Fibroblast of lung (primary cell): ENCODE measurements at regions not wholly inside any gene's neighbourhood (a gene's known extent, or its start where the extent isn't known, plus 50 kb on each side); places are given as distances from the start of the nearest gene placed in this dataset.

Source experiments
- DNase-seq, 2 donors: peaks; one replicate each; pipeline versions ENCODE4 v3.0.0 to v3.0.0-alpha.2; 2010; ENCODE audit warnings: low read depth in 2 of 2
- H2AFZ ChIP-seq: 2 replicates; pipeline ENCODE4 v1.5.1; 2012; ENCODE audit warnings: low read length, control low read depth, inconsistent platforms
- H3K27ac ChIP-seq: 2 replicates; pipeline ENCODE4 v1.5.1; 2011; ENCODE audit warnings: low read length, control low read depth; ENCODE audit not compliant: insufficient read depth
- H3K27me3 ChIP-seq: 2 replicates; pipeline ENCODE4 v1.5.1; 2011; ENCODE audit warnings: mild to moderate bottlenecking, low read length; ENCODE audit not compliant: control insufficient read depth, insufficient read depth
- H3K36me3 ChIP-seq: 2 replicates; pipeline ENCODE4 v1.5.1; 2011; ENCODE audit warnings: low read length; ENCODE audit not compliant: control insufficient read depth, insufficient read depth
- H3K4me1 ChIP-seq: 2 replicates; pipeline ENCODE4 v1.5.1; 2011; ENCODE audit warnings: low read length; ENCODE audit not compliant: control insufficient read depth, insufficient read depth; ENCODE audit errors: extremely low read depth
- H3K4me2 ChIP-seq: 2 replicates; pipeline ENCODE4 v1.5.1; 2011; ENCODE audit warnings: low read length, control low read depth; ENCODE audit not compliant: insufficient read depth; ENCODE audit errors: extremely low read depth
- H3K4me3 ChIP-seq, 4 experiments: fragments of 200-600 bp in 1 of 4; sonication (generic) in 1 of 4; replicated peaks in 1 of 4; 2 replicates each; pipeline ENCODE4 v1.5.1; 2011 to 2016; ENCODE audit warnings: low read length in 4 of 4, low read depth in 3 of 4, mild to moderate bottlenecking in 3 of 4, control low read depth in 2 of 4, inconsistent platforms in 1 of 4, mixed read lengths in 1 of 4; ENCODE audit not compliant: insufficient read depth in 1 of 4; ENCODE audit errors: control extremely low read depth in 1 of 4
- H3K79me2 ChIP-seq: 2 replicates; pipeline ENCODE4 v1.5.1; 2012; ENCODE audit warnings: mild to moderate bottlenecking, low read length, inconsistent platforms; ENCODE audit not compliant: control insufficient read depth, insufficient read depth
- H3K9ac ChIP-seq: 2 replicates; pipeline ENCODE4 v1.5.1; 2011; ENCODE audit warnings: mild to moderate bottlenecking, low read length, control low read depth; ENCODE audit not compliant: insufficient read depth
- H3K9me3 ChIP-seq: 2 replicates; pipeline ENCODE4 v1.5.1; 2012; ENCODE audit warnings: low read depth, low read length; ENCODE audit not compliant: control insufficient read depth, insufficient read depth
- H4K20me1 ChIP-seq: 2 replicates; pipeline ENCODE4 v1.5.1; 2011; ENCODE audit warnings: low read length; ENCODE audit not compliant: control insufficient read depth, insufficient read depth; ENCODE audit errors: extremely low read depth
- EZH2 ChIP-seq: IDR thresholded peaks from 2 replicates; pipeline ENCODE4 v1.5.1; 2012; ENCODE audit warnings: low read length, control low read depth, mild to moderate bottlenecking; ENCODE audit errors: missing control alignments
- TF ChIP-seq, protein P1 (sequence below), 2 donors: IDR thresholded peaks in 1 of 2; conservative IDR thresholded peaks in 1 of 2; 1 replicate in 1 of 2; 2 replicates in 1 of 2; pipeline ENCODE4 v1.5.1; 2011 to 2012; ENCODE audit warnings: low read length in 2 of 2, control low read depth in 1 of 2, inconsistent platforms in 1 of 2, low read depth in 1 of 2, mild to moderate bottlenecking in 1 of 2

DNA sequence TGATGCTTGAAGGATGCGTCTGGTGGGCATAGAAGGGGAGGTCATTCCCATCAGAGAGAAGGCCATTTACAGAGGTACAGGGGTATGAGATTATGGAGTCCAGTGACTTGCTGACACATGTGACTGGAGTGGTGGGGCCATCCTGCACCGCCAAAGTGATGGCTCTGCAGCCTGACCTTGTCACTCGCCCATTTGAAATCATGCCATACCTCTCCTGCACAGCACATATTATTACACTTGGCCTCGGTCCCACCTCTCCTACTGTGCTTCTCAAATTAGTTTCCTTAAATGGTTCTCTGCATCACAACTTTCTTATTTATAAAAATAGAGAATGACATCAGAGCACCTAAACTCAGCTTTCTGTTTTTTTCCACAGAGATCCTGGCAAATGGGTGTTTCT lies 60.7 kb upstream of the HAND2 start:
- Histone ChIP-seq H3K4me1 (no peaks in the 10 kb centered on the region), H3K9me3 (no peaks in the 10 kb centered on the region), H3K4me2 (no peak overlapping the region), H4K20me1 (no peaks in the 10 kb centered on the region), H3K27me3 (no peaks in the 10 kb centered on the region), H3K27ac (no peak overlapping the region), H3K79me2 (no peaks in the 10 kb centered on the region), H3K36me3 (no peaks in the 10 kb centered on the region), H2AFZ (no peak overlapping the region), H3K9ac (no peak overlapping the region), H3K4me3 (no peak overlapping the region)
- TF ChIP-seq, protein P1, sequence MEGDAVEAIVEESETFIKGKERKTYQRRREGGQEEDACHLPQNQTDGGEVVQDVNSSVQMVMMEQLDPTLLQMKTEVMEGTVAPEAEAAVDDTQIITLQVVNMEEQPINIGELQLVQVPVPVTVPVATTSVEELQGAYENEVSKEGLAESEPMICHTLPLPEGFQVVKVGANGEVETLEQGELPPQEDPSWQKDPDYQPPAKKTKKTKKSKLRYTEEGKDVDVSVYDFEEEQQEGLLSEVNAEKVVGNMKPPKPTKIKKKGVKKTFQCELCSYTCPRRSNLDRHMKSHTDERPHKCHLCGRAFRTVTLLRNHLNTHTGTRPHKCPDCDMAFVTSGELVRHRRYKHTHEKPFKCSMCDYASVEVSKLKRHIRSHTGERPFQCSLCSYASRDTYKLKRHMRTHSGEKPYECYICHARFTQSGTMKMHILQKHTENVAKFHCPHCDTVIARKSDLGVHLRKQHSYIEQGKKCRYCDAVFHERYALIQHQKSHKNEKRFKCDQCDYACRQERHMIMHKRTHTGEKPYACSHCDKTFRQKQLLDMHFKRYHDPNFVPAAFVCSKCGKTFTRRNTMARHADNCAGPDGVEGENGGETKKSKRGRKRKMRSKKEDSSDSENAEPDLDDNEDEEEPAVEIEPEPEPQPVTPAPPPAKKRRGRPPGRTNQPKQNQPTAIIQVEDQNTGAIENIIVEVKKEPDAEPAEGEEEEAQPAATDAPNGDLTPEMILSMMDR (conservative IDR thresholded peaks at IDR 0.05 in 1 of 2, IDR thresholded peaks at IDR 0.05 in 1 of 2; ENCODE audit: low read depth in 1 of 2, low read length in 2 of 2): no peak
- no peak for TF ChIP-seq EZH2
- no peak for DNase-seq

DNA sequence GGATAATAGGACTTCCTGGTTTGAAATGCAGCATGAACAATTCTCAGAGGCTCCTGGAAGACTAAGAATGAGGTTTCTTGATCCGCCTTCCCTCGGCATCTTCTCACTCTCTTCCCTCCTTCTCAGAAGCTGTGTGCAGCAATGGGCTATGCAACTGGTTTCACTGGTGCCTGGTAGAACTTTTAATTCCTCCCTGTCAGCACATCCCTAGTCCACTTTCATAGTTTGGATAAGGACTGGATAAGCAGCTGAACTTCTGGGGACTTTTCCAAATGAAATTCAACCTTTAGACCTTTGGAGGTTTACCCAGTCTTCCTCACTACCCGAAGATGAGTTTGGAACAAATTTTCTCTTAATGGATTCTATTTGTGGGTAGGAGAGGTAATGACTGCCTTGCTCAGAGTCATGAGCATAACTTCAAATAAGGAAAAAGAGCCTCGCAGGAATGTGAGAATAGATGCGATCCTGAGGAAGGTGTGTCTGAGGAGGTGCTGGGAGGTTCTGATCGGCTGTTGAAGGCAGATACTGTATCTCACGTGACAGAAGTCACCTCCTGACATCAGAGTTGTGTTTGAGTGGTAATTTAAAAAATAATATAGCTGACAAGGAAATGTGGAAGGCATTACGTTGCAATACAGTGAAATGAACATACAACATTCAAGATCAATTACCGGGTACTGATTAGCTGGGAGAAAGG lies 56.0 kb upstream of the HAND2 start:
- no peak for TF ChIP-seq EZH2
- TF ChIP-seq, protein P1 (conservative IDR thresholded peaks at IDR 0.05 in 1 of 2, IDR thresholded peaks at IDR 0.05 in 1 of 2; ENCODE audit: low read depth in 1 of 2, low read length in 2 of 2): no peak
- Histone ChIP-seq H3K4me1 (no peaks in the 10 kb centered on the region), H3K4me2 (no peak overlapping the region), H3K27ac (no peak overlapping the region), H4K20me1 (no peaks in the 10 kb centered on the region), H3K9ac (no peak overlapping the region), H3K9me3 (no peaks in the 10 kb centered on the region), H3K79me2 (no peaks in the 10 kb centered on the region), H3K4me3 (no peak overlapping the region), H2AFZ (no peak overlapping the region), H3K27me3 (no peaks in the 10 kb centered on the region), H3K36me3 (no peaks in the 10 kb centered on the region)
- DNase-seq: no peak

DNA sequence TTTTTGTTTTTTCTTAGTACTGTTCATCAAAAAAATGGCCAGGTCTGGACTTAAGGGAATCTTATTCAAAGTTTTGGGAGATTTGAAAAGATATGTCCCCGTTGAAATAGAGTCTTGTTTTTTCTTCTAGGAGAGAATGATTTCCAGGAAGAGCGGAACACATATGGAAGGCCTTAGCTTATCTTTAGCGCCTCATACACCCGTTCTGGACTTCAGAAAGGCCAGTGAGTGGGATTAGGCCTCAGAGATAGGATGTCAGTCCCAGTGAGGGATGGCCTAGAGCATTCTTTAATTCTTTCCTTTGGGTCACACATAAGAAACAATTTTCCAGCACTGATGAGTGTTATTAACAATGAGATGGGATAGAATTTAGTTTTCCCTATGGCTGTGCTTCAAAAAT lies 54.5 kb upstream of the HAND2 start:
- H3K36me3 ChIP-seq: no peaks in the 10 kb centered on the region
- H3K4me2 ChIP-seq: no peak overlapping the region
- H3K9ac ChIP-seq: no peak overlapping the region
- no peak overlapping the region for H2AFZ ChIP-seq
- H3K79me2 ChIP-seq: no peaks in the 10 kb centered on the region
- no peaks in the 10 kb centered on the region for H3K27me3 ChIP-seq
- TF ChIP-seq, protein P1 (conservative IDR thresholded peaks at IDR 0.05 in 1 of 2, IDR thresholded peaks at IDR 0.05 in 1 of 2; ENCODE audit: low read depth in 1 of 2, low read length in 2 of 2): no peak
- TF ChIP-seq EZH2: no peak
- H3K4me1 ChIP-seq: no peaks in the 10 kb centered on the region
- DNase-seq: no peak
- H3K4me3 ChIP-seq: no peak overlapping the region
- H4K20me1 ChIP-seq: no peaks in the 10 kb centered on the region
- H3K27ac ChIP-seq: no peak overlapping the region
- H3K9me3 ChIP-seq: no peaks in the 10 kb centered on the region
